HG02981 (cell line): ENCODE measurements at regions not wholly inside any gene's neighbourhood (a gene's known extent, or its start where the extent isn't known, plus 50 kb on each side); places are given as distances from the start of the nearest gene placed in this dataset.
"Not testable (repeated sequence)": the region's sequence is repeated elsewhere in the genome, so short reads cannot be mapped to it uniquely, and the experiment has no call there.

ENCODE experiments used
- ATAC-seq: cut with Tn5 transposase; IDR thresholded peaks from one replicate; pipeline ENCODE4 v1.9.1; 2021; ENCODE audit warnings: mild to moderate bottlenecking, moderate library complexity; ENCODE audit not compliant: unreplicated experiment

DNA sequence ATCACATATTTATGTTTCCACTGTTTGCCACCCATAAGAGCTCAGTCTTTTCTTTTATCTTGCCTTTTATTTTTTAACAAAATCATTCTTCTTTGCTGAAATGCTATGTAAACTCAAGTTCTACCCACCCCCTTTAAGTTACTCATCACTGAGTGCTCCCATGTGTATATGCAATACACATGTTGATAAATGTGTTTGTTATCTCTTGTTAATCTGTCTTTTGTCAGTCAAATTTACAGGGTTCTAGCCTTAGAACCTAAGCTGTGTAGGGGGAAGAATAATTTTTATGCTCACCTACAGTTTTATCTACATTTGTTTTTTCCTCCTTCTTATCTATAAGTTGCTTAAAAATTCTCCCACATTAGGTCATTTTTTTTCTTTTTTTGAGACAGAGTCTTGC, 1195.9 kb downstream of the ROBO2 start:
- no peak for ATAC-seq

DNA sequence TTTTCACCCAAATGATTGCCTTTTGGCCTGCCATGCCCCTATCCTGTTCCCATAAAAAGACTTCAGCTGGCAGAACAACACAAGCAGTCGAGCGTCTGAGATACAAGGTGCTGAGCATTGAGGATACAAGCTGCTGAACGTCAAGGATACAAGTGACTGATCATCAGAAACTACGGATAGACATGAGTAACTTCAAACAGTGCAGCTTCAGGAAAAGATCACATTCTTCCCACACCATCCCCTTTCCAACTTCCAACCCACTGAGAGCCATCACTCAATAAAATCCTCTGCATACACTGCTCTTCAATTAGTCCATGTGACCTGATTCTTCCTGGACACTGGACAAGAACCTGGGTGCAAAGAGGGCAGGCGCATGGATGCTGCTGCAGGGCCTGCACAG, 1198.9 kb downstream of the ROBO2 start:
- no peak for ATAC-seq

DNA sequence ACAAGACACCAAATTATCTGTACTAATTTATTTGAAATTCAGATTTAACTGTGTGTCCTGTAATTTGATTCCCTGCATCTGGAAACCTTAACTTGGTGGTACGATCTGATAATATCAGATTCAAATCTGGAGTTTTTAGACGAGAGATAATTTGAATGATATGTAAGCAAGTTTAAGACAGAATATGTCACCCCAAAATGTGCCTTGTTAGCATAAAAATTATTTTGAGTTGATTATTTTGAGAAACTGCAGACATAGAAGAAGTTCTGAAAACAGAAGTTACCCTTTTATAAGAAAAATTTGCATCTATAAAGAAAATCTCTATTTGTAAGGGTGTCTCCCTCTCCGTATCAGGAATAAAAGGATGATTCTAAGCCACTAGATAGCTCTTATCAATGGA, 1202.8 kb downstream of the ROBO2 start:
- no peak for ATAC-seq

DNA sequence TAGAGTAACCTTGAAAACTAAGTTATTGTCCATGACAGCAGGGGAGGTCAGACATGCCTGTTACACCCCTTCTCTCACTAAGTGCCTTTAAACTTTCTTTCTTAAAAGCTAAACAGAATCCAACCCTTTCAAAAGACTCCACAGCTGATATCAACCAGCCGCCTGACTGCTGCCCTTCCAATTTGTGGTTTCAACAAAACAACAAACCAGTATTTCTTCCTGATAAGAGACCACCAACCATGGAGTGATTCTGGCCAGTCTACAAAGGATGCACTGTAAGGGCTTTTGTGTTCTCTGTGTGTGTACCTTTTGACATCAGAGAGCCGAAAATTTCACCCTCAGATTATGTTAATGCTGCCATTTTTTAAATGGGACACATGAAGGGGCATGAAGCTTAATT, 1204.2 kb downstream of the ROBO2 start:
- no peak for ATAC-seq

DNA sequence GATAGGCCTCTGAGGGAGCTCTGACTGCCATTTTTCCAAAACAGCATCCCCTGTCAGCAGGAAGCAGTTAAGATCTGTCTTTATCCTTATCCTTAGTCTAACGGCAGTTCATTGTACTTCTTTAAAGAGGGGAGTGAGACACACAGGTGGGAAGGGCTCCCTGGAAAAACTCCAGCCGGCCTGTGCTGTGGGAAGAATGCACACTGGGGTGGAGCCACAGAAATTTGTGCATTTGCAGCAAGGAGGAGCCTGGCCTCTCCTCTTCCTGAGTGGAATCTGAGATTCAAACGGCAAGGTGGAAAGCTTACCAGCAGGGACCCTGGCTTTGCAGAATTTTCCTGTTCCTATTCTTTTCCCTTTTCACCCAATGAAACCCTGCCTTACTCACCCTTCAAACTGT, 1209.4 kb downstream of the ROBO2 start:
- ATAC-seq = no peak

DNA sequence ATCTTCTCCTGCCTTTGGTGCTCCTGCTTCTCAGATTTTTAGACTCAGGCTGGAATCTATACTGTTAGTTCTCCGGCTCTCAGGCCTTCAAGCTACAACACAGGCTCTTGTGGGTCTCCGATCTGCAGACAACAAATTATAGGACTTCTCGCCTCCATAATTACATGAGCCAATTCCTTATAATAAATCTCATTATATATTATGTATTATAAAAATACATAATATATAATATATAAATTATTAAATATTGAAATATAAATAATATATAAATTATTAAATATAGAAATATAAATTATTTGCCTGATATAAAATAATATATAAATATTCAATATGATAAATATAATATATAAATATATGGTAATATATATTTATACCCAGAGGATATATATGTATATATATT, 1214.0 kb downstream of the ROBO2 start:
- no peak for ATAC-seq

DNA sequence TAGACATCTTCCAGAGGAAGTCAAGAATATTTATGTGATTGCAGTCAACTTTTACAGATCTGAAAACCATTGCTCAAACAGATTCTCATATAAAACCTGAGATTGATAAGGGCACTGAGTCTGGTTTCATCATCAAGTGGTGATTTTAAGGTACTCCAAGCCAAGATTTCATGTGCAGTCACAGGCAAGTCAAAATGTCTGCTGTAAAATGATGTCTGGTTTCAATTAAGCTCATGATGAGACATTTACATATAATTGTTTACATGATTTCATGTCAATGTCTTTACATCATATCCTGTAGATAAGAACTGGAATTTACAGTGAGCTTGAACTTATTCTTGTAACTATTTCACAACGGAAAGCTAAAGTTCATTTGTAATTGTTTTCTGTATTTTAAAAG, 1215.5 kb downstream of the ROBO2 start:
- no peak for ATAC-seq

DNA sequence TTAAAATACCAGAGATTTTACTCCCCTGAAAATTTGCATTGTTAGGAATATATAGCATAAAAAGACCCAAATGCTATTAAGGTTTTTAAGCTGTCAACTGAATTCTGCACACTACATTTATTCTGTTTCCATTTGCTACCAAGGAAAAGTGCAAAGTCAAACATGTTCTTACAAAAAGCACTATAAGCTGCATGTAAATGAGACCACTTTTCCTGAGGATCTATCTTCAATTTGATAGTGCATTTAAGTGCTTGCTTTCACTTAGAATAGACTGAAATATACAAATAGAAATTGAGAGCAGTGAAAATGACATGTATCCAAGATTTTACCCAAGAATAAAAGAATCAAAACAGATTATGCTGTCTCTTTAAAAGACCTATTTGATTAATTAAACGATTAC, 1216.2 kb downstream of the ROBO2 start:
- no peak for ATAC-seq

DNA sequence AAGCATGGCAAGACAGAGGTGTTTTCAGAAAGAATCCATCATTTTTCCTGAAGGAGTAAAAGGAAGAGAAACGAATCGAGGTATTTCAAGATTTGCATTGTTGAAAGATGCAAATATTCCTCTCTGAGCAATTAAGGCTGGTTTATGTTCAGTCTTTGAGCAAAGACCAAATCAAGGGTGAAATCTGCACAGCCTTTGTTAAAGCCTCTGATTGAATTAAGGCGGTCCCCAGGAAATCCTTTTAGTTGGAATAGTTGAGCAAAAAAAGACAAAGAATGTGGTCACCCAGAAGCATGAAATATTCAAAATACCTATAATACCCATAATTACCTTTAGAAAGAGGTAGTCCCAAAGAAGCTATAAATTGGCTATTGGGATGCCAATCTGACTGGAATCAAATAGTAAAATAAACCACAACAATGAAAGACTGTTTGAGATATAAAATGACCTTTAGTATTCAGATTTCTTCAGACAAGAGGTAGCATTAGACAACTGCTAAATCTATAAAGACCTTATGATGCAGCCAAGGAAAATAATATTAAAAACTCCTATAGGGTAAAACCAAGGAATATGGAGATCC, 1218.1 kb downstream of the ROBO2 start:
- no peak for ATAC-seq

DNA sequence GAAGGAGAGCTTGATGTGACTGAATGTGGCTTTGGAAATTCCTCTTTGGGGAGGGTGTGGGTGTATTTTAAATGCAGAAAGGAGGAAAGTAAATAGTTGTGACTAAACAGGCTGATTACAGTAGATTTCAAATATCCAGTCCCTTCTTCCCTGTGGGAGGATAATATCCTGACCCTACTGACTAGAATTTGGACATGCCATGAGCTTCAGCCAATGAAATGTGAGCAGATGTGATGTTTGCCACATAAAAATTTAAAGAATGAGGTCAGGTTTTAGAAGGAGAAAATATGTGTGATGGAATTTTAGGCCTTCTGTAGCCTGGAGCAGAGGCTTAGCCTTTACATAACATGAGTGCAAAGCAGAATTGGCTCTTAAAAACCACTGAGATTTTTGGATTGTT, 1218.9 kb downstream of the ROBO2 start:
- ATAC-seq = no peak

DNA sequence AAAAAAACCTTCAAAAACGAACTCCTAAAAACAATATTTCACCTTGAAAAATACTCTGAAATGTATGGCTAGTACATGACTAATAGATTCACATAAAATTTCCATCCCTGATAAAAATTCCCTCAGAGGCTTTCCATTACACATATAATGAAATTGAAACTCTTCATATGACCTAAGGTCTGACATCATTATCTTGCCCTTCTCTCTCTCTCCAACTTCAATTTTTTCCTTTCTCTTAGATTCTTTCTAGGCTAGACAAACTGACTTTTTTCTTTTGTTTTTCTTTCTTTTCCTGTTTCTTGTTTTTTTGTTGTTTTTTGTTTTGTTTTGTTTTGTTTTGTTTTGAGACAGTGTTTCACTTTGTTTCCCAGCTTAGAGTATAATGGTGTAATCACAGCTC, 1220.5 kb downstream of the ROBO2 start:
- ATAC-seq = no peak

DNA sequence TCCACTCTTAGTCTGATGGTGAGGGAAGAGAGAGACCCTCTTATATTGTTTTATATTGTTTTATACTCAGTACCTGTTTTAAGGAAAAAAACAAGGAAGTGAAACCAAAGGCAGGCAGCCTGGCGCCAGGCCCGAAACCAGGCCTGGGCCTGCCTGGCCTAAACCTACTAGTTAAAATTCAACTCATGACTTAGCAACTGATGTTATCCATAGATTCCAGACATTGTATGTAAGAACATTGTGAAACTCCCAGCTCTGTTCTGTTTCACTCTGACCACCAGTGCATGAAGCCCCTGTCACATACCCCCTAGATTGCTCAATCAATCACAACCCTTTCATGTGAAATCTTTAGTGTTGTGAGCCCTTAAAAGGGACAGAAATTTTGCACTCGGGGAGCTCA, 1226.7 kb downstream of the ROBO2 start:
- not testable (repeated sequence) for ATAC-seq

DNA sequence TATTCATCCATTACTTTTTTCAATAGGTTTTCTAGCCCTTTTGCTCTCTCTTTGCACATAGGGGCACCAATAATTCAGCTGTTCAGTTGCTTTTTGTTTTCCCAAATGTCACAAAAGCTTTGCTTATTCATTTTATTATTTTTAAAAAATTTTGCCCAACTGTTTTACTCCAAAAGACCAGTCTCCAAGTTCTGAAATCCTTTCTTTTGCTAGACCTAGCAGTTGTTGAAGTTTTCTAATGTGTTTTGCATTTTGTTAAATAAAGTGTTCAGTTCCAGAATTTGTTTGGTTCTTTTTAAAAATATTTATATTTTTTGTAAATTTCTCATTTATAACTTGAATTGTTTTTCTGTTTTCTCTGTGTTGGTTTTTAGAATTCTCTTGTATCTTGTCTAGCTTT, 1227.3 kb downstream of the ROBO2 start:
- no peak for ATAC-seq

DNA sequence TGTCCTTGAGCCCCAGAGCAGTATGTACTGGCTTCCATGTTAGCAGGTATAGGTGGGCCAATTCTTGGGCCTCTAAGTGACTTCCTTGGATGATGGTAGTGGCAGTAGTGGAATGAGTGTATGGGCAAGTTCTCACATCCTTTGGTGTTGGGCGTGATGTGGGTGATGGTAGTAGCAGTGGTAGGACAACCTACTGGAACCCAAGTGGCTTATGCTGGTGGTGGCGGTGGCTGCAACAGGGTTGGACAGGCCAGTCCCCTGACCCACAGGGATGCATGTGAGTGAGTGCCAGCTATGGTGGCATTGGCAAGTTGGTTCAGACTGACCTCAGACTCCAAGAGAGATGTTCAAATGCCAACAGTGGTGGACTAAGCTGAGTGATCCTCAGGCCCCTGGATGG, 1228.2 kb downstream of the ROBO2 start:
- ATAC-seq = no peak

DNA sequence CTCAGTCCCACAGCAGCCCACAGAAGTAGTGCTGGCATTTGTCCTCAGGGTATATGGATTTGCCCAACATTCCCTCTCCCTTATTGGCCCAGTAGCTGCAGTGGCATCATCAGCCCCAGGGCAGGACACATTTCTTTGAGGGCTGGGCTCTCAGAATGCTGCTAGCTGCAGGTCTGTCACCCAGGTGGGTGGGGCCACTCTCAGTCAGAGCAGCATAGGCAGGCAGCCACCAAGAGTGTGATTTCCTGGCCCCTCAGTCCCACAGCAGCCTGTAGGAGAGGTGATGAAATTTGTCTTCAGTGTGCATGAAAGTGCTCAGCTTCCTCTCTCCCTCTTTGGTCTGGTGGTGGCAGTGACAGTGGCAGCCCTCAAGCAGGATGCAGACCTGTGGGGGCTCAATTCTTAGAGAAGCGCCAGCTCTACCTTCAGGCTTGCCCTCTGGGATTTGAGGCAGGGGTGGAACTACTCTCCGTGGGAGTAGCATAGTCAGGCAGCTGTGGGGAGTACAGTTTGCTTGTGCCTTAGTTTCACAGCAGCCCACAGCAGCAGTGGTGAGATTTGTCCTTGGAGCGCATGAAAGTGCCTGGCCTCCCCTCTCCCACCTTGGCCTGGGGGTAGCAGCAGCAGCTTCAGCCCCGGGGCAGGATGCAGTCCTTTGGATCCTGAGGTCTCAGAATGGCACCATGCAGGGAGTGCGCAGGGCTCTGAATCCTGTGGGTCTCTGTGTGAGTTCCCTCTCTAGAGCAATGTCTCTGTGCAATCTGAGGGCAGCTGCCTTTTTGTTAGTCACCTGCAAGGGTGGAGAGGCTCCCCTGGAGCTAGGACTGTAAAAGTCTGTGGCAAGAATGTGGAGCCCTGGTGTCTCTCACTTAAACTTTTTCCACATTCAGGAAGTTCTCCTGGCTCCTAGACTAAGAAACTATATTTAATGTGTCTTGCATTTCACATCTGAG, 1229.1 kb downstream of the ROBO2 start:
- ATAC-seq = no peak

DNA sequence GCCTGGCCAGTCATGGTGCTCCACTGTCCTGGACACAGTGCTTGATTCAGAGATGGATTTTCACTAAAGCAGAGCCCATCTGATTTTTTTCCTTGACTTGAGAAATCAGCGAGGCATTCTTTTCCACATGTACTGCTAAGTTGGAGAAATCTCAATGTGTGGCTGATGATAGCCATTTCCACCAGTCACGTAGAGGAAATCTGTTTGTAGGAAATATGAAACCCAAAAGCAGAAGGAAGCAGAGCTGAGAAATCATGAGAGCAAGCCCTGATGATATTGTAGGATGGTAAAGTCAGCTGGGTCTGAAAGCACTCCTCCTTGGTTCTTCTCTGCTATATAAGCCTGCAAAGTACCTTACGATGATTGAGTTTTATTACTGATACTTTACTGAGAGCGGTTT, 1233.4 kb downstream of the ROBO2 start:
- no peak for ATAC-seq

DNA sequence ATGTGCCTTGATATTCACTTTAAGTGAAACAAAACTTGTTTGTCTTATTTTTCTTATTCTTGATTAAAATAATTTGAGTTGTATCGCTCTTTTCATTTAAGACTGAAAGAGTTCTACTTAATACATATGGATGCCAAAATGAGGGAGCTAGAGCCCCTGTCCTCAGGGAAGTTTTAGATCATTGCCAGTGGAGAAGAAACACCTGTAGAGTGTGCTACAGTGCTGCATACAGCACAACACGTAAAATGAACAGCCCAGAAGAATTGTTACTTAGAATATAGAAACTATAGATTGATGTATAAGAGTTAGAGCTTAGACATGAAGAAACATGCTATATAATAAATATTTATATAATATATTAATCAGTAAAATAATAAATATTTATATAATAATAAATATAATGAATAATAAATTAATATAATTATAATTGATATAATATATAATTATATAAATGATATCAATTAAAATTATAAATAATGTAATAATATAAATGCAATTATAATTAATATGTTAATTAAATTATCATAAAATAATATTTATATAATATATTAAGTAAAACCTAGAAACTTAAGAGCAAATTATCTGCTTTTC, 1234.7 kb downstream of the ROBO2 start:
- no peak for ATAC-seq

DNA sequence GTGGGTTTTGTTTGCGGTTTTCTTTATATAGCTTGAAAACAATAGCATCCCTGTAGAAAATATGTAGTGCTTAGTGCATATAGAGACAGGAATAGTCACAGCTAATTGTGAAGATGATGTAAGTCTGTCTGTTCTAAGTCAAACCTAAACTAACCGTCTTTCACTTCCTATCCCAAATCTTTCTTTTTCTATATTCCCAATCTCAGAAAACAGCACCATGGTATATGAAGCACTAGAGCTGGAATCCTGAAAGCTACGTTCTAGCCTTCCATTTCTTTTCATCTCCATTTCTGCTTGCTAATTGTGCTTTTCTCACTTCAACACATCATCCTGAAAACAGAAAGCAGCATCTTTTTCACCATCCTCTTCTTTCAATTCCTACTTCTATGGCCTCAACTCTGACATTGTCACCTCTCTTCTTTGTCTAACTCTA, 1235.5 kb downstream of the ROBO2 start:
- no peak for ATAC-seq

DNA sequence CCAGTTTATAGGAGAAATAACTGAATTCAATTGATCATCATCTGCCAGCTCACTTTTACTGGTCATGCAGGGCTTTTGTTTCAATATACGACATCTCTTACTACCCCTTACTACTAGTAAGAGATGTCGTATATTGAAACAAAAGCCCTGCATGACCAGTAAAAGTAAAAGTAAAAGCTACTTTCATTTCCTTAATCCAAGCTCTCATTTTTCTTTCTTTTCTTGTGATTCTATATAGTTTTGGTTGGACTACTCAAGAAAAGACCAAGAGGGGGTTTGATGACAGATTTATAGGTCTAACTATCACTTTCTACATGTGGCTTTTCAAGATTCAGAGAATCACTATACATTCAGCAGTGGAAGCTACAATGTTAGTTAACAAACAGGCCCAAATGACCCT, 1237.3 kb downstream of the ROBO2 start:
- ATAC-seq = peak; percentile 51

DNA sequence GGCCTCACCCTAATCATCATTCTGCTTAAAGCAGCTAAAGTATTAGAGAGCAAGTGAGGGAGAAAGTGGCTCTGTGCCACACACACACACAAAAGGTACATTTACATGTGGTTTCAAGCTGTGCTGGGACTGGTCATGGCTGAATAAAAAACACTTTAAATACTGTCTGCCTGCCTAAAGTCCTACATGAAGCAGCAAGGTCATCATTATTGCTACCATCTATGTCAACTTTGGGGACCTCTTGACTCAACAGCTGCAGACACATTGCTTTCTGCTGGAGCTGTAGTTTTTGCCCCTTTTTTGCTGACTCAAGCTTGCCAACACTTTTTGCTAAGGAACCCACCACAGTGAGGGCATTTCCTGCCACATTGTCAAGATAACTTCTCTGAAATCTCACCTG, 1237.9 kb downstream of the ROBO2 start:
- ATAC-seq = peak; percentile 36

DNA sequence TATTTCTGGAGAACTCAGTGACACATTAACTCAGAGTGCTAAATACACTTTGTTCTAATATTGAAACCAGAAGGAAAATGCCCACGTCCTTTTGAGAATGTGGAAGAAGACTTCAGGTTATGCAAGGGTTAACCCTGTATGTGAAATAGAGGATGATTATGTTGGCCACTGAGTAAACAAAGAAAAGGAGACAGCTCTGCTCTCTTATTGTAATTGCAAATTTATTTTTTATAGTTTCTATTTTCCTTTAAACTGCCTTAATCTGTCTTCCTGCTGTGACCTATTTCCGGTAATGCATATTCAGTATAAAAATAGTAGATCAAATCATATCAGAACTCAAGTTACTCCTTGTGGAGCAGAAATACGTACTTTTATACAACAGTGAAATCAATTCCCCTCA, 1239.2 kb downstream of the ROBO2 start:
- no peak for ATAC-seq

DNA sequence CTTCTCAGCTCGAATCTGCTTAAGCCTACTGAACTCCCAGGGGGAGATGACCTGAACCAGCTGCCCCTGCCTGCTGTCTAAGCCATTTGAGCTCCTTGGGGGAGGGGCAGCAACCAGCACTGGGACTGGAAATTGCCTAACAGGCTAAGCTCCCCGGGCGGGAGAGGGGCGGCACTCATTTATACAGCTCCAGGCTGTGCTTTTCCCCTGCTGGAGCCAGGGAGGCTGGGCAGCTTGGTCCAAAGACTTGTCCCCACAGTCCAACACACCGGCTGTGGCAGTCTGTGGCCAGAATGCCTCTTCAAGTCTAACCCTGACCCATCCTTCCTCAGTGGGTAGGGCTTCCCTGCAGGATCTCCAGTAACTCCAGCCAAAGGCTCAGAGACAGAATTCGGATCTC, 1241.5 kb downstream of the ROBO2 start:
- ATAC-seq = no peak
